ENCODE measurements at regions not wholly inside any gene's neighbourhood (a gene's known extent, or its start where the extent isn't known, plus 50 kb on each side); places are given as distances from the start of the nearest gene placed in this dataset.
A peak's percentile ranks its signal among the peaks of the same experiment; 100 is the strongest.

DNA sequence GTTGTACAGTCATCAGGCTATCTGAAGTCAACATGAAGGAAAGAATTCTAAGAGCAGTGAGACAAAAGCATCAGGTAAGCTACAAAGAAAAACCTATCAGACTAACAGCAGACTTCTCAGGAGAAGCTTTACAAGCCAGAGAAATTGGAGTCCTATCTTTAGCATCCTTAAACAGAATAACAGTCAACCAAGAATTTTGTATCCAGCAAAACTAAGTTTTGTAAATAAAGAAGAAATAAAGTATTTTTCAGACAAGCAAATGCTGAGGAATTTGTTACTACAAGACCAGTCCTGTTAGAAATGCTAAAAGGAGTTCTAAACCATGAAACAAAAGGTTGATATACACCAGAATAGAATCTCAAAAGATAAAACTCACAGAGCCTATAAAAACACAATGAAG is 501.2 kb downstream of the ZNF608 start:
- H3K9me3 Mint-ChIP-seq, result peaks cover 59% of the 10 kb centered on the region
- no peak overlapping the region for H3K27ac Mint-ChIP-seq
- peaks cover 4% of the 10 kb centered on the region for H3K4me1 Mint-ChIP-seq
- no peaks in the 10 kb centered on the region for H3K27me3 Mint-ChIP-seq (ENCODE audit: low read depth)
- no peak overlapping the region for H3K4me3 Mint-ChIP-seq
- H3K36me3 Mint-ChIP-seq, result peaks cover 34% of the 10 kb centered on the region
- TF ChIP-seq, protein P1, sequence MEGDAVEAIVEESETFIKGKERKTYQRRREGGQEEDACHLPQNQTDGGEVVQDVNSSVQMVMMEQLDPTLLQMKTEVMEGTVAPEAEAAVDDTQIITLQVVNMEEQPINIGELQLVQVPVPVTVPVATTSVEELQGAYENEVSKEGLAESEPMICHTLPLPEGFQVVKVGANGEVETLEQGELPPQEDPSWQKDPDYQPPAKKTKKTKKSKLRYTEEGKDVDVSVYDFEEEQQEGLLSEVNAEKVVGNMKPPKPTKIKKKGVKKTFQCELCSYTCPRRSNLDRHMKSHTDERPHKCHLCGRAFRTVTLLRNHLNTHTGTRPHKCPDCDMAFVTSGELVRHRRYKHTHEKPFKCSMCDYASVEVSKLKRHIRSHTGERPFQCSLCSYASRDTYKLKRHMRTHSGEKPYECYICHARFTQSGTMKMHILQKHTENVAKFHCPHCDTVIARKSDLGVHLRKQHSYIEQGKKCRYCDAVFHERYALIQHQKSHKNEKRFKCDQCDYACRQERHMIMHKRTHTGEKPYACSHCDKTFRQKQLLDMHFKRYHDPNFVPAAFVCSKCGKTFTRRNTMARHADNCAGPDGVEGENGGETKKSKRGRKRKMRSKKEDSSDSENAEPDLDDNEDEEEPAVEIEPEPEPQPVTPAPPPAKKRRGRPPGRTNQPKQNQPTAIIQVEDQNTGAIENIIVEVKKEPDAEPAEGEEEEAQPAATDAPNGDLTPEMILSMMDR (IDR thresholded peaks at IDR 0.05; ENCODE audit: unreplicated experiment), result no peak
- no peak for DNase-seq (ENCODE audit: low spot score in 2 of 2, unreplicated experiment in 2 of 2)

DNA sequence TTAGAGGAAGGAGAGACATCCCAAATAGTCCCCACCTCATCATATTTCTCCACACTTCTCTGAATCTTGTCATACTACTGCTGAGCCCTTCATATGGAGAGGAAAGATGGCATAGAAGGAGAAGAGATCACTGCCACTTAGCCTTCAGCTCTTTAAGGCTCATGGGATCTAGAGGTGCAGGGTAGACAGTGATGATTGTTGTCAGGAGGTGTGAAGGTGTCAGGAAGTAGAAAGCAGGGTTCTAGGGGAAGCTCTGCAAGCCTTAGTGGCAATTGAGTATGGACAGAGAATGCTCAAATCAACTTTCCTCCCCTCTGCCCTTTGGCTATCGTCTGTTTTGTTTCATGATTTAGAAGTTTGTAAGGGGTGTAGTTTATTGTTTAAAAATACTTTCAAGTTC is 505.7 kb downstream of the ZNF608 start:
- peaks cover 36% of the 10 kb centered on the region for H3K4me1 Mint-ChIP-seq
- H3K9me3 Mint-ChIP-seq, result peaks cover 29% of the 10 kb centered on the region
- no peaks in the 10 kb centered on the region for H3K27me3 Mint-ChIP-seq (ENCODE audit: low read depth)
- no peak overlapping the region for H3K27ac Mint-ChIP-seq
- TF ChIP-seq, protein P1 (IDR thresholded peaks at IDR 0.05; ENCODE audit: unreplicated experiment), result no peak
- peaks cover 16% of the 10 kb centered on the region for H3K36me3 Mint-ChIP-seq
- no peak for DNase-seq (ENCODE audit: low spot score in 2 of 2, unreplicated experiment in 2 of 2)
- no peak overlapping the region for H3K4me3 Mint-ChIP-seq

DNA sequence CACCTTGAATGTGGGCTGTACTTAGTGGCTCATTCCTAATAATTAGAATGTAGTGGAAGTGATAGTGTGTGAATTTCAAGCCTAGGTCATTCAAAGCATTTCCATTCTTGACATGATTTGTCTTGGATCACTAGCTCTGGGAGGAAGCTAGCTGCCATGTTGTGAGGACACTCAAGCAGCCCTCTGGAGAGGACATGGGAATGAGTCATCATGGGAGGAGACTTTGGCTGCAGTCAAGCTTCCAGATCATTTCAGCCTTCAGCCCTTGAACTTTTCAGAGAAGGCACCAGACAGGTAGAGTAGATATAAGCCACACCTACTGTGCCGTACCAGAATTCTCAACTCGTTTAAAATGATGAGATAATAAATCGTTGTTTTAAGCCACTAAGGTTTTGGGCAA is 506.9 kb downstream of the ZNF608 start:
- H3K9me3 Mint-ChIP-seq, result peaks cover 17% of the 10 kb centered on the region
- DNase-seq (ENCODE audit: low spot score in 2 of 2, unreplicated experiment in 2 of 2), result no peak
- TF ChIP-seq, protein P1 (IDR thresholded peaks at IDR 0.05; ENCODE audit: unreplicated experiment), result no peak
- no peak overlapping the region for H3K4me3 Mint-ChIP-seq
- H3K27me3 Mint-ChIP-seq (ENCODE audit: low read depth), result no peaks in the 10 kb centered on the region
- peak overlapping the region; percentile 43 for H3K27ac Mint-ChIP-seq
- H3K36me3 Mint-ChIP-seq, result peaks cover 9% of the 10 kb centered on the region
- H3K4me1 Mint-ChIP-seq, result peaks cover 45% of the 10 kb centered on the region

DNA sequence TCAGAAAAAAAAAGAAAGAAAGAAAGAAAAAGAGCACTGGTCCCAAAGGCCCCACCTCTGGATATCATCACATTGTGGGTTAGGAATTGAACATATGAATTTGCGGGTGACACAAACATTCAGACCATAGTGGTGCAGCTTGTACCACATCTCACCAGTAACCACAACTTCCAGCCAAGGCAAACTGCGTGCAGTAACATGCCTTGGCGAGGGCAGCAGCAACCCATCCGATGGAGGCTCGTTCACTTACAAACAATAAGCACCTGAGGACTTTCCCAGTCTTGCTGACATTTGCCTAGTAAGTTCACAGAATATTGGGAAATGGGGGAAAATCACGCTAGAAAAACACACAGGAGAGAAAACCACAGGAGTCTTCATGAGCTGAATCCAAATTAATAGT is 508.1 kb downstream of the ZNF608 start:
- no peak for DNase-seq (ENCODE audit: low spot score in 2 of 2, unreplicated experiment in 2 of 2)
- TF ChIP-seq, protein P1 (IDR thresholded peaks at IDR 0.05; ENCODE audit: unreplicated experiment), result no peak
- no peak overlapping the region for H3K4me3 Mint-ChIP-seq
- H3K27ac Mint-ChIP-seq, result peak overlapping the region; percentile 75
- peaks cover 8% of the 10 kb centered on the region for H3K36me3 Mint-ChIP-seq
- H3K4me1 Mint-ChIP-seq, result peaks cover 57% of the 10 kb centered on the region
- no peaks in the 10 kb centered on the region for H3K27me3 Mint-ChIP-seq (ENCODE audit: low read depth)
- peaks cover 9% of the 10 kb centered on the region for H3K9me3 Mint-ChIP-seq

DNA sequence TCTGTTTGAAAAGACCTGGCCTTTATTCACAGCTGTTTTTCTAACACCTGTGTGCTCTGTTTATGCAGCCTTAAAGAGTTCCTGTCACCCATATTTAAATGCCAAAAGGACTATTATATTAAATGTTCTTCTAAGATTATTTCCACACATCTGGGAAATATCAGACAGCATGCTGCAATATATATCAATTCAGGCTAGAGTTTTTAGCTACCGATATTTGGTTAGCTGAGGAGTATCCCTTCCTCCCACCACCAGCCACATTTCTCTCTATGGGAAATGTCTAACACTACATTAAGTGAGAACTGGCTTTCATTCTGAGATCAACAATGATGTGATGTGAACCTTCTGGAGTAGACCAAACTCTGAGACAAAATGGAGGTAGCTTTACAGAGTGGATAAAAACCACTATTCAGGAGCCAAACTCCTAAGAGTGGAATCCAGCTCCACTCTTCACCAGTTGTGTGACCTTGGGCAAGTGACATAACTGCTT is 509.2 kb downstream of the ZNF608 start:
- no peak overlapping the region for H3K4me3 Mint-ChIP-seq
- no peaks in the 10 kb centered on the region for H3K27me3 Mint-ChIP-seq (ENCODE audit: low read depth)
- H3K36me3 Mint-ChIP-seq, result peaks cover 6% of the 10 kb centered on the region
- H3K27ac Mint-ChIP-seq, result peak overlapping the region; percentile 75
- no peak for DNase-seq (ENCODE audit: low spot score in 2 of 2, unreplicated experiment in 2 of 2)
- peaks cover 68% of the 10 kb centered on the region for H3K4me1 Mint-ChIP-seq
- TF ChIP-seq, protein P1 (IDR thresholded peaks at IDR 0.05; ENCODE audit: unreplicated experiment), result no peak
- peaks cover 5% of the 10 kb centered on the region for H3K9me3 Mint-ChIP-seq
